ENCODE measurements at regions not wholly inside any gene's neighbourhood (a gene's known extent, or its start where the extent isn't known, plus 50 kb on each side); places are given as distances from the start of the nearest gene placed in this dataset.

GRCh38 chr18:32542221-32542798, 71.6 kb upstream of the GAREM1 start:
- DNase-seq, result no peak

- no peak for DNase-seq
Observed at GRCh38 chr18:32530947-32531651, 60.4 kb upstream of the GAREM1 start.

- DNase-seq, result no peak
Observed at GRCh38 chr18:32529722-32530420, 59.2 kb upstream of the GAREM1 start.

GRCh38 chr18:32520771-32521170, 50.1 kb upstream of the GAREM1 start:
- DNase-seq, result no peak
